ENCODE measurements at regions not wholly inside any gene's neighbourhood (a gene's known extent, or its start where the extent isn't known, plus 50 kb on each side); places are given as distances from the start of the nearest gene placed in this dataset.

DNA sequence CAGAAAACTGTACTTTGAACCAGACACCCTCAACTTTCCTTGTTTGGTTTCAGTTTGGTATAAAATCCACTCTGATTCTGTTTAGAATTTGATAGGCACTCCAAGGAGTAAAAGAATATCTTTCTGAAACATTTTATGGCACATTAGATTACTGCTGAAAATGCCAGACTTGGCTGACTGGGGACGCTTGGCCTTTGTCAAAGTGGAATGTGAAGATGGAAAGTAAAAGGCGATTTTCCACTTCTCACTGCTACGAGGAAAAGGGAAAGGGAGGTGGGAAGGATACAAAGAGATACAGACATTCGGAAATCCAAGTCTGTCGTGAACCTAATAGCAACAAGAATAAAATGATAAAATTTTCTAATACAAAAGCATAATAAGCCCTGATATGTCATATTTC lies 203.9 kb downstream of the DMRT2 start:
- Mint-ChIP-seq H3K27ac (no peak overlapping the region), H3K4me3 (no peak overlapping the region), H3K27me3 (ENCODE audit: low read depth) (no peaks in the 10 kb centered on the region), H3K9me3 (no peaks in the 10 kb centered on the region), H3K36me3 (ENCODE audit: insufficient read depth in 2 of 2) (no peaks in the 10 kb centered on the region), H3K4me1 (ENCODE audit: low read depth) (no peaks in the 10 kb centered on the region)
- DNase-seq (no peak), ATAC-seq (replicated peaks in 1 of 2) (no peak)

DNA sequence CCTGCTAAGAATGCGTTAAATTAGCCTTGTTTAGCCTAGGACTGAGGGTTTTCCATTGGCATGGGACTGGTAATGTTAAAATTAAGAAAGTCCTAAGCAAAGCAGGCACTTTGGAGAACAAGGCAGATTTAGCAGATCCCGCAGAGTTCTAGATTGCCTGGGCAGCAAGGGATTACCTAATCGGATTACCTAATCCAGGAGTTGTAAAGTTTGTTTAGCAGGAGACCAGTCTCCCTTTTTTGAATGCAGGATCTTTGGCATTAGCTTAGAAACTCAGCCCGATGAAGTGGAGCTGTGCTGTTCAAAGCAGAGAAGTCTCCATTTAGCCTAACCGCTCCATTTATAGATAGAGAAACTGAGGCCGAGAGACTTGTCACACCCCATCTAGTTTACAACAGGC lies 206.0 kb downstream of the DMRT2 start:
- H3K9me3 Mint-ChIP-seq: no peaks in the 10 kb centered on the region
- no peaks in the 10 kb centered on the region for H3K27me3 Mint-ChIP-seq (ENCODE audit: low read depth)
- no peak for ATAC-seq (replicated peaks in 1 of 2)
- no peak overlapping the region for H3K4me3 Mint-ChIP-seq
- no peak overlapping the region for H3K27ac Mint-ChIP-seq
- no peak for DNase-seq
- H3K36me3 Mint-ChIP-seq (ENCODE audit: insufficient read depth in 2 of 2): no peaks in the 10 kb centered on the region
- H3K4me1 Mint-ChIP-seq (ENCODE audit: low read depth): no peaks in the 10 kb centered on the region

DNA sequence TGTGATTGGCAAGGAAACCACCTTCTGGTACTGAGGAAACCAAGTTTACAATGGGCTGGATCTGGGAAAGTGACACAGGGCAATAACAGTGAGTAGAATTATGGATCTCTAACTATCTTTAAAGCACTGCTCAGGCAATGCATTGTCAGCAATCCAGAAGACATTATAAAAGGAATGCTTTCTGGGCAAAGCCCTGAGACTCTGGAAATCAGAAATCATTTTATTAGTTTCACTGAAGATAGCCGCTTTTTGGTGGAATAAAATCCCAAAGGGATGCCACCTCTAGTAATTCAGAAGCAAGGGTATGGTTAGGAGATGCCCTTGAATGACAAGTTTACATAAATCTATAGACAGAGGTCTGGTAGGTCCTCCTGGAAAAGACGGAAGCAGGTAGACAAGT lies 211.1 kb downstream of the DMRT2 start:
- DNase-seq: no peak
- H3K9me3 Mint-ChIP-seq: no peaks in the 10 kb centered on the region
- H3K36me3 Mint-ChIP-seq (ENCODE audit: insufficient read depth in 2 of 2): no peaks in the 10 kb centered on the region
- no peak overlapping the region for H3K27ac Mint-ChIP-seq
- H3K4me3 Mint-ChIP-seq: no peak overlapping the region
- H3K4me1 Mint-ChIP-seq (ENCODE audit: low read depth): no peaks in the 10 kb centered on the region
- no peak for ATAC-seq (replicated peaks in 1 of 2)
- no peaks in the 10 kb centered on the region for H3K27me3 Mint-ChIP-seq (ENCODE audit: low read depth)

DNA sequence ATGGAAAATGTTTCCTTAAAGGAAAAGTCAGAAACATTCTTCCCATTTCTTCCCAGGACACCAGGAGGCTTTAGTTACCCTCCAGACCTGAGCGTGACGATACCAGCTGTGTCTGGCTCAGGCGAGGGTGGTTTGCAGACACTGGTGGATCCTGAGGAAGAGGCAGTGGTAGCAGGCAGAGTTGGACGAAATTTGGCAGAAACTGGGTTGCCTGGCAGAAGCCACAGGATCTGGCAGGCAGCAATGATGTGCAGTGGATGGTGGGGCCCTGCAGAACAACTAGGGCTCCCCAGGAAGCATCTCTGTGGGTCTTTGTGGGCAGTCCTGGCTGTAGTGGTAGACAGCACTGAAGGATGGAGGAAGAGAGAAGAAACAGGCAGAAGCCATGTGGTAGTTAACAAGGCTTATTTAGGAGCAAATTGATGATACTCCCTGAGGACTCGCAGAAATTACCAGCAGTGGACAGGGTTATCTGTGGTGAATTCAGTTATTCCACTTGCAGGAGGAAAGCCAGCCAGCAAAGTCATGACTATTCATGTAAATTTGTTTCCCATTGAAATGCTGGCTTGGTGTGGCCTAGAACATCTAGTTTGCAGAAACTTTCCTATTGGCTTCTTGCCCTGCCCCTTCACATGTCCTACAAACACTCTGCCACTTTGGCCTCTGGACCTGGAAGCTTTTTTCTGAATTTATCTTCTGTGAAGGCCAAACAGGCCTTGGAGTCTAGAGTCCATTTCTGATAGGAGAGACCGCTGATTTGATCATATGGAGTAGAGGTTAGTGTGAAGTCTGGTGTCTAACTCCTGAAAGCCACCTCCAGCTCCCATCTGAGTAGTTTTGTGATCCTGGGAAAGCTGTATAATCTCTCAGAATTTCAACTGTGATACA lies 212.0 kb downstream of the DMRT2 start:
- H3K4me3 Mint-ChIP-seq: no peak overlapping the region
- H3K27ac Mint-ChIP-seq: no peak overlapping the region
- H3K36me3 Mint-ChIP-seq (ENCODE audit: insufficient read depth in 2 of 2): no peaks in the 10 kb centered on the region
- H3K9me3 Mint-ChIP-seq: no peaks in the 10 kb centered on the region
- ATAC-seq (replicated peaks in 1 of 2) (no peak), DNase-seq (no peak)
- H3K27me3 Mint-ChIP-seq (ENCODE audit: low read depth): no peaks in the 10 kb centered on the region
- no peaks in the 10 kb centered on the region for H3K4me1 Mint-ChIP-seq (ENCODE audit: low read depth)

DNA sequence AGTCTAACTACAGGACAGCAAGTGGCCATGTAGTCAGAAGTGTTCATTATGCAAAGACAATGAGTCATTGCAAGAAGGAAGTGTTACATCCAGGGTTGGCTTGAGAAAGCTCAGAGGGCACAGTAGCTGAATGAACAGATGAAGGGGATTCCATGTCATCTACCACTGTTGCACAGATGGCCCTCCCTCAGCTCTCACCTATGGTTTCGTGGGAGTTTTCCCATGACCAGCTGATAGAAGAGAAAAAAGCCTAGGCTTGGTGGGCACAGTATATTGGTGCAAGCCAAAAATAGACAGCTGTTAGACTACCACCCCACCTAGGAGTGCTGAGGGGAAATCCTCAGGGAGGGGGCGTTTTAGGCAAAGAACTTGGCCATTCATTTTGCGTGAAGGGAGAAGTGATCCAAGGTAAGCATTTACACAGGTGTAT lies 217.0 kb downstream of the DMRT2 start:
- no peaks in the 10 kb centered on the region for H3K27me3 Mint-ChIP-seq (ENCODE audit: low read depth)
- no peak overlapping the region for H3K4me3 Mint-ChIP-seq
- DNase-seq (no peak), ATAC-seq (replicated peaks in 1 of 2) (no peak)
- H3K27ac Mint-ChIP-seq: no peak overlapping the region
- no peaks in the 10 kb centered on the region for H3K36me3 Mint-ChIP-seq (ENCODE audit: insufficient read depth in 2 of 2)
- H3K9me3 Mint-ChIP-seq: peaks cover 2% of the 10 kb centered on the region in 2 donors
- H3K4me1 Mint-ChIP-seq (ENCODE audit: low read depth): no peaks in the 10 kb centered on the region

DNA sequence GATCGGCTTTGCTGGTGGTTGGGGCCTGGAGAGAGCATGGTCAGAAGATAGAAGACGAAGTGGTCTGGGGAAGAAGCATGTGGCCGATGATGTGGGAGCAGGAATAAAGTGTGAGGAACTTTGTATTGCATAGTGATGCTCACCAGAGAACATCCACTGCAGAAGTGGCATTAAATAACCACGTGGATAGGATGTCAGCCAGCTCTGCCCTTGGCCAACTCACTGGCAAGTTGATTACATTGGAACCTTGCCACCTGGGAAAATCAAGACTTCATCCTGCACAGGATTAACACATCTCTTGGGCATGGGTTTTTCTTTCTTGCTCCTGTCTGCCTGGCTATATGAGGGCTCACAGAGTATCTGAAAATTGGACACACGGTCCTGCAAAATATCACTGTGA lies 217.4 kb downstream of the DMRT2 start:
- ATAC-seq (replicated peaks in 1 of 2) (no peak), DNase-seq (no peak)
- Mint-ChIP-seq H3K27ac (no peak overlapping the region), H3K27me3 (ENCODE audit: low read depth) (no peaks in the 10 kb centered on the region), H3K4me3 (no peak overlapping the region), H3K36me3 (ENCODE audit: insufficient read depth in 2 of 2) (no peaks in the 10 kb centered on the region), H3K4me1 (ENCODE audit: low read depth) (no peaks in the 10 kb centered on the region), H3K9me3 (peaks cover 2% of the 10 kb centered on the region in 2 donors)

DNA sequence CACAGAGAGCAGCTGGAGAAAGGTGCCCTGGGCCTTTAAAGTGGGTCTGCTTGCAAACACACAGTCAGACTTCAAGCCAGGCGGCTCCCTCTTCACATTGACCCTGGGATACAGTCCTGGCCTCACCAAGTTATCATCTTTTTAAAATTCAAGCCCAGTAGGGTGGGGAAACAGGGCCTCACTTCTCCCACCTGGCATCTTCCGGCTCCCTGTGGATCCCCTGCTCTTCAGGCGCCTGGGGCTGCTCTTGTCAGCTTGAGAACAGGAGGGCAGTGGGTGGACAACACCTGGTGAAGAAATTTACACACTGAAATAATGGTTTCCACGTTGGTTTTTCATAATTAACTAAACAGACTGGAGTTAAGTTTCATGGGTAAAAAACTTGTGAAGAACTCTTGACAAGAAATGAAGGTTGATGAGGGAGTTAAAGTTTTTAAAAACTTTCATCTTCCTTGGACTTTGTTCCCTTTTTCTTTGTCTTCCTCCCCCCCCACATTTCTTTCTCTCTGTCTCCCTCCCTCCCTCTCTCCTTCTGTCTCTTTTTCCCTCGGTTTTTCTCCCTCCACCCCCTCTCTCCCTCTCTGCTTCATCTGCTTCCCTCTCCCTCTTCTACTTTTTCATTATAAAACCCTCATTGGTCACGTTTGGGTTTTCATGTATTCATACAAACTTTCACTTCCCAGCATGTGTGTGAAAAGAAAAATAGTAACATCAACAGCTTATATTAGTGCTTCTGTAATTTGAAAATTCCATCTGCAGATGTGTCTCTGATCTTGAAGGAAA lies 219.6 kb downstream of the DMRT2 start:
- DNase-seq (no peak), ATAC-seq (replicated peaks in 1 of 2) (no peak)
- Mint-ChIP-seq H3K36me3 (ENCODE audit: insufficient read depth in 2 of 2) (no peaks in the 10 kb centered on the region), H3K9me3 (peaks cover 2% of the 10 kb centered on the region in 2 donors), H3K4me3 (no peak overlapping the region), H3K27ac (no peak overlapping the region), H3K4me1 (ENCODE audit: low read depth) (no peaks in the 10 kb centered on the region), H3K27me3 (ENCODE audit: low read depth) (no peaks in the 10 kb centered on the region)

DNA sequence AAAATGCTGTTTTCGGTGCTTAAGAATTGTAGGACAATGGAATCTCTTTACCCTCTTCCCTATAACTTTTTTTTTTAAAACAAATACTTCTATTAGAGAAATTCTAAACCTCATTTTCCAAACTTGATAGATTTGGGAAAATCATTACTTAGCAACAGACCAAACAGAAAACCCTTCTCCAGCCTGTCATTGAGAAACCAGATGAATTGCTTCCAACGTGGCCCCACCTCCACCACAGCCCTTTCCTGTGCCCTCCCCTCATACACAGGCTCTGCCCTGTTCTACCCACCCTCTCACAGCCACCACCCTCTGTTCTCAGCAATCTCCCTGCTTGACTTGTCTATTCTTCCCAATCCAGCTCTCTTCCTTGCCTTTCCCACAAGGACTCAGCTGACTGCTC lies 221.2 kb downstream of the DMRT2 start:
- Mint-ChIP-seq H3K4me3 (no peak overlapping the region), H3K27me3 (ENCODE audit: low read depth) (no peaks in the 10 kb centered on the region), H3K27ac (no peak overlapping the region), H3K36me3 (ENCODE audit: insufficient read depth in 2 of 2) (no peaks in the 10 kb centered on the region), H3K9me3 (peaks cover 2% of the 10 kb centered on the region in 2 donors), H3K4me1 (ENCODE audit: low read depth) (no peaks in the 10 kb centered on the region)
- DNase-seq (no peak), ATAC-seq (replicated peaks in 1 of 2) (no peak)

DNA sequence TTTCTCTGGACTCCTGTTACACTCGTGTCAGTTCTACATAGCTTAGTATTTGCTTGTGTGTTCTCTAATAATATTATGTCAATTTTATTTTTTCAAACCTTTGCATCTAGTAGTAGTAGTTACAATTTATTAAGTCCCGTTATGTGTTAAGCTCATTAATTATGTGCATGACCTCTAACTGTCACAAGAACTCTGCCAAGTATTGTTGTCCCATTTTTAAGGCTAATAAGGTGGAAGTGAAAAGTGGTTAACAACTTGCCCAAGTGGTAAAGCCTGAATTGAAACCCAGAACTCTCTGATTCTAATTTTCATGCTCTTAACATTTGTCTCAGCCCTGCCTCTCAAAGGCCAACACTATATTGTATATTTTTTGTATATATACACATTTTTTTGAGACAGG lies 221.6 kb downstream of the DMRT2 start:
- no peak overlapping the region for H3K4me3 Mint-ChIP-seq

DNA sequence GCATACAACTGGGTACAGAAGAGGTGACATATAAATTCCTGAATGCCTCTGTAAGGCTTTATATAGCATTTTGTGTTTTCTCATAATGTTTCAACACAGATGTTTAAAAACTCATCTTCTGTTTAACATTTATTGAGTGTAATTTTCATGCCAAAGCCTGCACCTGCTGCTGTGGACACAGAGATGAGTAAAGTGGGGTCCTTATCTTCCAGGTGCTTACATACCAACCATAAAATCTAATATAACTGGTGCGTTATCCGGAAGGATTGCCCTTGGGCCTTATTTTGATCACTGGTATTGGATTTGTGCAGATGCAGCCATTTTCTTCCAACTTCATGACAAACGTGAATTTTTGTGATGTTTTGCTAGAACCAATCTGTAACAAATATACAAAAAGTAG lies 222.3 kb downstream of the DMRT2 start:
- DNase-seq (no peak), ATAC-seq (replicated peaks in 1 of 2) (no peak)
- Mint-ChIP-seq H3K4me3 (no peak overlapping the region), H3K27me3 (ENCODE audit: low read depth) (no peaks in the 10 kb centered on the region), H3K27ac (no peak overlapping the region), H3K4me1 (ENCODE audit: low read depth) (no peaks in the 10 kb centered on the region), H3K36me3 (ENCODE audit: insufficient read depth in 2 of 2) (no peaks in the 10 kb centered on the region), H3K9me3 (peaks cover 2% of the 10 kb centered on the region in 2 donors)

More for the DNA sequence above, 221.6 kb downstream of the DMRT2 start:
- no peaks in the 10 kb centered on the region for H3K4me1 Mint-ChIP-seq (ENCODE audit: low read depth)
- no peak overlapping the region for H3K27ac Mint-ChIP-seq
- H3K27me3 Mint-ChIP-seq (ENCODE audit: low read depth): no peaks in the 10 kb centered on the region
- DNase-seq (no peak), ATAC-seq (replicated peaks in 1 of 2) (no peak)
- no peaks in the 10 kb centered on the region for H3K36me3 Mint-ChIP-seq (ENCODE audit: insufficient read depth in 2 of 2)
- peaks cover 2% of the 10 kb centered on the region in 2 donors for H3K9me3 Mint-ChIP-seq

DNA sequence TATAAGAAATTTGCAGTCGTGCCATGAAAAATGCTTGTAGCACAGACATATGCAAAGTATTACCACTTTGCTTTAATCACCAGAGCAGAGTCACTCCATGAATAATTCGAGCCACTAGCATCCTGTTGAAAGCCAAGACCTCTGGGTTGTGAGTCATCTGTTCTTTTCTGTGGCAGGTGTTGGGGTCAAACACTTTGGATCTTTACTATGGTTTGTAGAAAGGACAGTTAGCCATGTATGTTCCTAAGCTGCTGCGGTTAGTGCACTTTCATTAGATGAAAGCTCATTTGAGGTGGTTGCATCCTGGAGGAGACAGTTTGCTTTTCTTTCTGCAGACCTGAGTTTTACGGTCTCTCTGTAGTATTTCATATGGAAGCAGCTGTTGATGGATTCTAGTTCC lies 223.7 kb downstream of the DMRT2 start:
- Mint-ChIP-seq H3K4me1 (ENCODE audit: low read depth) (no peaks in the 10 kb centered on the region), H3K4me3 (no peak overlapping the region), H3K9me3 (peaks cover 2% of the 10 kb centered on the region in 2 donors), H3K27me3 (ENCODE audit: low read depth) (no peaks in the 10 kb centered on the region), H3K27ac (no peak overlapping the region), H3K36me3 (ENCODE audit: insufficient read depth in 2 of 2) (no peaks in the 10 kb centered on the region)
- ATAC-seq (replicated peaks in 1 of 2) (no peak), DNase-seq (no peak)

DNA sequence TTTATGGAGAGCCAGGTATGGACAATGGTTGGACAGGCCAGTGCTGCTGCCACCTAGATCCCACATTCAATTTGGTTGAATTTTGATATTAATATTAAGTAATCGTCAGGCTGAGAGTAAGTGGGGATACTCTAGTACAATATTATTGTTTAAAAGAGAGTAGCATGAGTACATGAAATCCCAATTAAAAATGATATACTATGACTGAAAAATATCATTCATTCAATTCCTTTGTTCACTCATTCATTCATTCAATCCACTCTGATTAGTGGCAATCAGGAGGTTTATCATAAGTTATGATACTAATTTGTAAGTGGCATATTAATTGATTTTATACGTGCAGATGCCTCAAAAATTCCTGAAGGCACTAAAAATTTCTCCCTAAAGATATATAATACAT lies 224.2 kb downstream of the DMRT2 start:
- Mint-ChIP-seq H3K27me3 (ENCODE audit: low read depth) (no peaks in the 10 kb centered on the region), H3K27ac (no peak overlapping the region), H3K9me3 (peaks cover 2% of the 10 kb centered on the region in 2 donors), H3K4me1 (ENCODE audit: low read depth) (no peaks in the 10 kb centered on the region), H3K4me3 (no peak overlapping the region), H3K36me3 (ENCODE audit: insufficient read depth in 2 of 2) (no peaks in the 10 kb centered on the region)
- DNase-seq (no peak), ATAC-seq (replicated peaks in 1 of 2) (no peak)

DNA sequence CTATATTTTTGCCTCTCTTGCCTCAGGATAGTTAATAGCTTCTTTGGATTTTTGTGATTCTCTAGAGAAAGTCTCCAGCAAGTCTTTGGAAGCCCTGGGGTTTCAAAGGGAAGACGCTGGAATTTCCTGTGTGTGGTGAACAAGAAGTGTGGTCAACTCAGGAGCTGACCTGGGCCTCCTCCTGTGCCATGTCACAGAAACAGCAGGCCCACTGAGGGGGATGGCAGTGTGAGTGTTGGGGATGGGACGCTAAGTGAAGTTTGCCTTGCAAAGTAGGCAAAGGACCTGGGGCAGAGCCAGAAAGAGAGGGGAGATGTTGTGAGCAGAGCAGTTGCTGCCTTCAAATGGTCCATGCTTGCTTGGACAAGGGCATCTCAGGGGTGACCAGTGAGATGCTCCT lies 226.3 kb downstream of the DMRT2 start:
- no peak for ATAC-seq (replicated peaks in 1 of 2)
- H3K27ac Mint-ChIP-seq: no peak overlapping the region
- no peaks in the 10 kb centered on the region for H3K27me3 Mint-ChIP-seq (ENCODE audit: low read depth)
- peaks cover 2% of the 10 kb centered on the region in 2 donors for H3K9me3 Mint-ChIP-seq
- no peaks in the 10 kb centered on the region for H3K4me1 Mint-ChIP-seq (ENCODE audit: low read depth)
- no peak for DNase-seq
- H3K36me3 Mint-ChIP-seq (ENCODE audit: insufficient read depth in 2 of 2): no peaks in the 10 kb centered on the region
- no peak overlapping the region for H3K4me3 Mint-ChIP-seq

Data from activated T-cell treated with anti-CD3 and anti-CD28 coated beads, Interleukin-2, amount 50 U/mL, for 72 hours (primary cell).